ENCODE measurements at regions not wholly inside any gene's neighbourhood (a gene's known extent, or its start where the extent isn't known, plus 50 kb on each side); places are given as distances from the start of the nearest gene placed in this dataset.

DNA sequence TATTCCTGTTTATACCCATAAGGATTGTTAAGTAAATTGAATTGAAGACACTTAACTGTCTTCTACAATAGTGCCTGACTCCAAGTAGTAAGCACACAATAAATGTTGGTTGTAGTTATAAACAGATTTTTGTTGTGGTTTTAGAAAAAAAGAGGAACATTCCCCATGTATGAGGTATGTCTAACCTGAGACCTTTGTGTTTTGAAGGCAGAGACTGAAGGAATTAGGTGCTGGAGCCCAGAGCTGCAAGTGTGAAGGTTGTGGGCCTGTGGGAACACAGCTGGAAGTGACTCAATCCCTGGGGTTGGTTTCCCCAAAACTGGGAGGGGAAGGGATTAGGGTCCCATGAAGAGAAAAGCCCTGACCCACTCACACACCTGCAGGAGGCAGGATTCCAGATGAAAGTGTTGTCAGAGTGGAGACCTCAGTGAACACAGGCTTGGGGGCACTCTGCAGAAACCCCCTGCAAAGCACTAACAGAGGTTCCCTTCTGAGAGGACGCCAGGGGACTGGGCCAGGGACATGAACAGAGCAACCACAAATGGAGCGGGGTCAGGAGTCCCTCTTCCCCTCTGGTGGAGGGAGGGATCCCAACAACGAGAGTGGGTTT is 265.1 kb upstream of the KLF14 start:
- DNase-seq (ENCODE audit: low read depth) = no peak

DNA sequence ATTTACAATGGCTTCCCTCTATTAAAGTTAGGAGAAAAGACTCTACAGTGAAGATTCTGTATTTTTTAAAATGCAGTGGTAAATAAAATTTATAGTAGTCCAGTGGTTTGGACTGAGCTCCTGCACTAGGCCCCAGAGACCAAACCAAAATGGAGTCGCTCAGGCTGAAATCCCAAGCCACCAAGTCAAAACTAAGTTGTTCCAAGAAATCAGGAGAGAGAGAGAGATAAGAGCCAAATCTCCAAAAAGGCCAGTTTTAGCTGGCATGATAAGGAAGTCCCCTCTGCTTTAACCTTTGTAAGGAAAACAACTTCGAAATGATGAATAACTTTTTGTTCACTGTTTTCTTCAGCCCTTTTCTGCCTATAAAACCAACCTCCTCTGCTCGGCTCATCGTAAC is 265.9 kb upstream of the KLF14 start:
- DNase-seq (ENCODE audit: low read depth) = no peak

DNA sequence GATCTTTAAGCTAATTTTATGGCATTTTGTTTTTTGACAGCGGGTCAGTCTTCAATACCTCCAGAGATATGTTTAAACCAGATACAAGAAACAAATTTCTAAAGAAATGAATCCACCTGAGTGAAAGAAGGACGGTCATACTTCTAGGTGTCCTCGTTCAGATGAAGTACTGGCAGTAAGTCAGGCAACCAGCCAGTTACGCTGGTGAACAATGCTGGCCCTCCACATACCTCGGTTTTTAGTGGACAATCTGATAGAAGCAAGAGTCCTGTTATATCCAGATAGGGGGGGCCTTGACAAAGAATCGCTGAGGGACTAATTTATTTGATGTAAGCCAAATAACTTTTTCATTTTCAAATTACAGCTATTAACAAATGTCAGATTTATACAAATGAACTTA is 266.4 kb upstream of the KLF14 start:
- no peak for DNase-seq (ENCODE audit: low read depth)

DNA sequence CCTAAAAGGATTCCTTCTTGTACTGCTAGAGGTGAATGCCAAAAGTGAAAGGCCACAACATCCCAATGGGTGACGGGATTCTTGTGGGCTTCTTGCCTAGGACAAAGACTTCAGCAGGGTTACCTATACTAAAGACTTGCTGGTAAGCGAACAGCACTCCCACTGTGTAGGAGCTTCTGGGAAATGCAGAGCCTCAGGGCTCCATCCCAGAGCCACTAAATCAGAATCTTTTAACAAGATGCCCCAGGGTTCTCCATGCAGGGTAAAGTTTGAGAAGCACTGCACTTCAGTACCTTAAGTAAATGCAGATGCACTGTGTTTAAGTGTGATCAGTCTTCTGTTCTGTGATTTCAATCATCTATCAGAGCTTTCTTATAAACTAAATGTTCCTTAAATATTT is 266.9 kb upstream of the KLF14 start:
- DNase-seq (ENCODE audit: low read depth) = no peak

DNA sequence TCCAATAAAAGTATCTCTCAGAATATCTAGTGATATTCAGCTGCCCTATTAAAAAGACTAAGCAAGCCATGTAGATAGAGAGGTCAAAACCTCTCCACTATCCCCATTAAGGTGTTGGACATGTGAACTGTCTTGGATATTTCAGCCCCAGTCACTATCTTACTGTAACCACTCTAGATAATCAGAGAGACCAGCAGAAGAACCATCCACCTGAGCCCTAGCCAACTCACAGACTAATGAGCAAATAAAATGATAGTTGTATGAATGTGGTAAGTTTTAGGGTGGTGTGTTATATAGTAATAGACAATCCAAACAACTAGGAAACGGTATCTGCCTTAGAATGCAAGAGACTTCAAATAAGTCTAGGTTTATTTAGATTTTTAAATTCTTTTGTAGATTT is 268.6 kb upstream of the KLF14 start:
- DNase-seq (ENCODE audit: low read depth) = no peak

DNA sequence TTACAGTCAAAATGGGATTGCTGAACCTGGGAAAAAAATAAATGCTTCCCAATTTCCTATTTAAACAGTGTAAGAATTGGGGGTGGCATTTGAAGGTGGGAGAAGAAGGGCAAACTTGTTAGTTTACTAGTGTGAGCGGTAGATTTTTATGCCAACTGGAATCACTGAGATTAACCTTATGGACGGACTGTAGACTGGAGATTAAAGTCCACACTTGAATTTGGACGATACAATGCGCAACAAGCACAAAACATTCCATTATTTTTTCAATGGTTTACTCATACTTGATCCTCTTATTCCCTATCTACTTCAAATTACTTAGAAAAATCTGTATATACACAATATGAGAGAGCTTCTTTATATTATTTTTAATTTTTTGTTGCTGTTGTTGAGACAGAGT is 269.6 kb upstream of the KLF14 start:
- no peak for DNase-seq (ENCODE audit: low read depth)

DNA sequence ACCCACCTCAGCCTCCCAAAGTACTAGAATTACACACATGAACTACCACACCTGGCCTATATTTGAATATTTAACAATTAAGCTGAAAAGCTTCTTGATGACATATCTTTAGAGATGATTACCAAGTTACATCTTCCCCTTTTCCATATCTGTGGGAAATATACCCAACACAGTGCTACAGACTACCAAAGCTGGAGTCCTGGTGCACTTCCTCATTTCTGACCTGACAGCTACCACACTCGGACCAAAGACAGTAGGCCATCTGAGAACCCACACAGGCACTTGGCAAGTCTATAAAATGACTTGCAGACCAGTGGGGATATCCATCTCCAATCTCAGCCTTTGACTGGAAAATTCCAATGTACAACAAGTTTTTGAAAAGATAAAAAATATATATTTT is 270.4 kb upstream of the KLF14 start:
- DNase-seq (ENCODE audit: low read depth) = no peak

DNA sequence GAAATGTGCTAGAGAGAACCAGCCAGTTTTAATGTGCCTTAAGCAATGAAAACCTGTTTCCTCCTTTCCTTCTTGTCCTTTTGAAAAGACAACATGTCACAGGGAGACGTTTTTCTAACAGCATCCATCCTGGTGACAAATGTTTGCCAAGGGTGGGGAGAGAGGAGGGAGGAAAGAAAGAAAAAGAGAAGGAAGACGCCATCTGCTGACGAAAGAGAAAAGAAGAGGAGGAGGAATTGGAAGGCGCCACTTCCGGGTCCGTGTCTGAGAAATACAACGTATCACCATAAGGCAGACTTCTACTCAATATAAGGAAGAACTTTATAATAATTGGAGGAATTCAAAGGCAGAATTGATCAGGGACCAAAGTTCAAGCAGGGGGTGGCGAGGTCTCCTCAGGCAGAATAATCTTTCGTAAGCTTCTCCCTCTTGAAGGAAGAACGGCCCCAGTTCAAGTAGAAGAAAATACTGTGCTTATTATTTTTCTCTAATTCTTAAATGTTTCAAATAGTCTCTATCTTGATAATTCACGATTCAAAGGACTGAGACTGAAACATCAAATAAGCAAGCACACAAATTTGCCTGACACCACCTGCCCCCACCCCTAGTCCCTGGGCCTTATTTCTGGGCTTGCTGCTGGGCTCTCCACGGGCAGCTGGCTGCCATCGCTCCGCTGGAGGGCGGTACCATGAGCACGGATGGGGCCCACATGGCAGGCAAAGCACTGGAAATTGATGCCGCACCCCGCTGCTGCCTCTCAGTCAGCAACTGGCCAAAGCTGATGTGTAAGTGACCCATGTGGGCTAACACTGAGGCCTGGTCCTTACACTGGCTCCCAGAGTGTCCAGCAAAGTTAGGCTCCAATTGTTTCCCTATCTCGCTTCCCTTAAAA is 273.7 kb upstream of the KLF14 start:
- DNase-seq (ENCODE audit: low read depth) = peak; percentile 62

DNA sequence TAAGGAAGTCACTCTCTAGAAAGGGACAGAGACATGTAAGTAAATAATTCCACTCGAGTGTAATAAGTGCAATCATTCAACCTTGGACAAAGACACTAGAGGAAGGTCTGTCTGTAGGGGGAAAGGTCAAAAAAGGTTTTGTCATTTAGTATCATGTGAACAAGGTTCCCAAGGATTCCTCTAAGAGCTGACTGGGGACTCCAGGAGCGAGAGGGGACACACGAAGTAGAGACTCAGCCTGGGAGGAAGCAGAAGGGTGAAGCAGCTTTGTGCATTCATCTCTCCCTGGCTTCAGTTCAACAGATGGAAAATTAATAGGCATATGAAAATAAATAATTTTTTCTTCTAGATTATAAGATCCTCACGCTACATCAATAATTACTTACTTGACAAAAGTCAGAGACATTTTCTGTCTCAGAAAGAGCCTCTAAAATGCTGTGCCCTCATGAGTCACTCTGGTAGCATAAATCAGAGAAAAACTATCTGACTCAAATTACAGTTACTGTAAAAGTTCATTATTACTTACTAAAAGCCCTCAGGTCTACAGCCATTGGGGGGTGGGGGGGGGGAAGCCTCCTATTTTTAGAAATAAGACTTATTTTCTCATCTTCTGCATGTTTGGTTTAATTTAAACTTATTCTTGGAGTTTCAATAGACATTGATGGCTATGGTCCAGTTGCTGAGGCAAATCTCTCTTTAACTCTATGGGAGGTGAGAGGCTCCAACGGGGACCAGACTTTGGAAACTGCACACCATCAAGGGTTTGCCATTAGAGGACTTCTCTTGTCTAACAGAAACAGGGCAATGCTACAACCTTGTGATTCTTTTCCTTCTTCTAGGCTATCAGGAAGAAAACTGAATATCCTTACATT is 275.1 kb upstream of the KLF14 start:
- DNase-seq (ENCODE audit: low read depth) = no peak

DNA sequence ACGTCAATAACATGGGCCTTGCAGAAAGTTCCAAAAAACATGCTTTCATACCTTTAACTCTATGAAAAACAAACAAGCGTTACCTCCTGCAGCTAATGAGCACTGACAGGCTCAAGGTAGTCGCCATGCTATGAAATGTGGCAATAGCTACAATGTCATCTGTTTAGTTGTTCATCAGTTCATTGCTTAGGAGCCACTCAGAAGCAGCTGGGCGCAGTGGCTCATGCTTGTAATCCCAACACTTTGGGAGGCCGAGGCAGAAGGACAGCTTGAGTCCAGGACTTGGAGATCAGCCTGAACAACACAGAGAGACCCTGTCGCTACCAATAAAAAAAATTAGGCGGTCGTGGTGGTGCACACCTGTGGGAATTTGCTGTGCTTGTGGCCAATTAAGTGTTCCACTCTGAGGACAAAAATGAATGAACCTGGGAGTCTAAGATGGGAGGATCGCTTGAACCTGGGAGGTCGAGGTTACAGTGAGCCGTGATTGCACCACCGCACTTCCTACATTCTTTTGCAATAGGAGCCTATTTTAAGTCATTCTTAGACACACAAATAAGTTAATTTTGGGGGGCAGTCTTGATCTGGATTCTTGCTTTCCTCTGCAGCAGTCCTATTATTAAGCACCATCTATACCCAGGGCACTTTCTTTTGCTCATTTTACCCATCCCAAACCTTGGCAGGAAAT is 276.2 kb upstream of the KLF14 start:
- DNase-seq (ENCODE audit: low read depth) = no peak

DNA sequence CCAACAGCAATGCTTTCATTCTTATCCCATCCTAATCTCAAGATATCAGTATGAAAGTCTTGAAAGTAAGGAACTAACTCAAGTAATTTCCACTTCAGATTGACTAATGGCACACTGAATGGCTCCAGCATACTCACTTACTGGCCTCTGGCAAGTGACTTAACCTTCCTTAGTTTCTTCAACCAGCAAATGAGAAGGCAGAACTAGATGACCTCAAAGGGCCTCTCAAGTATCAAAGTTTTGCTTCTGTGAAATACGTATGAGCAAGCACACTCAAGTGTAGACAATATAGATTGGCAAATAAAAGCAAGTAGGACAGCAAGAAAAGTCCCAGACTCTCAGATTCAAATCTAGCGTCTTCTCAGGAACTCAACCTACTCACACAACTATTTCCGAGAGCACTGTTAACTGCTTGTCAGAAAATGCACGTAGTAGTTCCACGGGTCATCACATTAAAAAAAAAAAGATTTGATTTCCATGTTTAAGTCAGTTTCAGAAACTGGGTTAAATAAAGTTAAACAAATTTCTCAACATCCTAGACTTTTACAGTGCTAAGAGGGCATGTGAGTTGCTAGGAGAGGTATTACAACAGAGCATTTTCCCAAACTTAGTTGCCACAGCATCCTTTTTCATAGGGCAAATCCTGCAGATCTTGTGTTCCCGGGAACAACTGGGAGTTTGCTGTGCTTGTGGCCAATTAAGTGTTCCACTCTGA is 276.9 kb upstream of the KLF14 start:
- no peak for DNase-seq (ENCODE audit: low read depth)

DNA sequence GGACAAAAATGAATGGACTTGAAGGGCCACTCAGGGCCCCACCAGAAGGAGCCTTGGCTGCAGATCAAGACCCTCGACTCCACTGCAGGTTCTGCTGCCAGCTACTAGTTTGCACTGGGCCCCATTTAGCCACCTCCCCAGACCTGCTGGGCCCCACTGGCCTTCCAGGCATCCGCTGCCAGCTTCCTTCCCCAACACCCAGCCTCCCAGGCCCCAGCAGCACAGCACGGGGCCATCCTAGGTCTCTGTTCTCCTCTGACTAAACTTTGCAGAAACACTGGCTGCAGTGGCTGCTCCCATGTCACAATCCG is 277.4 kb upstream of the KLF14 start:
- DNase-seq (ENCODE audit: low read depth) = no peak

DNA sequence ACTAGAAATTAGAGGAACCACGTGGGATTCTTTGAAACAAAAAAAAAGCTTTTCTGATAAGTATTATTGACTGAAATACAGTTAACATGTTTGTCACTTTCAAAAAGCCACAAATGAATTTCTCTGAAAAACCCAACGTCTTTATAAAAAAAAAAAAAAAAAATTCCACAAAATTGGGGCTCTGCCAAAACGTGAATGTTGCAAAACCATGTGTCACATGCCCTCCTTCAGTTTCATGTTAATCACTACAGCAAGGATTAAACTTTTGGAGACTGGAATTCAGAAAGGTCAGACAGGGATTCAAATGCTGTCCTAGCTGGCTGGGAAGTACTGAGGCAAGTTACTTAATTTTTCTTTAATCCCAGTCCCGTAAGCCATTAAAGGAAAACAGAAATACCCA is 278.0 kb upstream of the KLF14 start:
- DNase-seq (ENCODE audit: low read depth) = no peak

DNA sequence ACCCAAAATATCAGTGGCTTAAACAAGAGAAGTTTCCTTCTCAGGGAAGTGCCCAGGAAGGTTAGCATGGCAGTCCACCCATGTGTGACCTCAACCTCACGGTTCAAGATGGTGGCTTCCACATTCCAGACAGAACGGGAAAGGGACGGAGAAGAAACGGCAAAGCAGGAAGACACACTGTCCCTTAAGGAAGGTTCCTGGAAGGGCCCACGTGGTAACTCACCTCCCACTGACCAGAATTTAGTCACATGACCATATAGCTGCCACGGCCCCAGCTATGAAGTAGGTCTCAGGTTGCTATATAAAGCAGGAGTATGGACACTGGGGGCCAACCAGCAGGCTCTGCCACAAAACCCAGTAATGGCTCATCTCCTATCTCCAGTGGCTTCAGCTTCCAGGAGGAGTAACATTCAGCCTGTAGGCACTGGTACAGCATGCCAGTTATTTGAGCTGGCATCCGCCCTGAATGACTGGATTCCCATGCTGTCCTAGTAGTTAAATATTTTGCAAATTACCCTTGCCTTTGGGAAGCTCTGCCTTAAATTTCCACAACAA is 278.5 kb upstream of the KLF14 start:
- no peak for DNase-seq (ENCODE audit: low read depth)

DNA sequence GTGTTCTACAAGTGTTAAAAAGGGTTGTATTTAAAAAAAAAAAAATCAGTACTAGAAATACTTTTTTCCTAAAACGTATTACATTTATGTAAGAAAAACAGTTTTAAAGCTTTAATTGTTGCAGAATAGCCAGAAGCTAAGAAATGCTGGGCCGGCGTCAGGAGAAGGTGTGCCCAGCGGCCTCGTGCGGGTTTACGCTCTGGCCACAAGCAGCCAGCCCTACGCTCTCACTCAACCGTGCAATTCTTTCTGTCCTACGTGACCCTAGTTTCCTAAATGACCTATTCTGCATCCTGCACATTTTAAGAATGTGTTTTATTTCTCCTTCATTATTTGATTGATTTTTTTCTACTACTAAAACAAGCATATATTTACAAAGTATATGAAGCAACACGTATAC is 279.7 kb upstream of the KLF14 start:
- no peak for DNase-seq (ENCODE audit: low read depth)

DNA sequence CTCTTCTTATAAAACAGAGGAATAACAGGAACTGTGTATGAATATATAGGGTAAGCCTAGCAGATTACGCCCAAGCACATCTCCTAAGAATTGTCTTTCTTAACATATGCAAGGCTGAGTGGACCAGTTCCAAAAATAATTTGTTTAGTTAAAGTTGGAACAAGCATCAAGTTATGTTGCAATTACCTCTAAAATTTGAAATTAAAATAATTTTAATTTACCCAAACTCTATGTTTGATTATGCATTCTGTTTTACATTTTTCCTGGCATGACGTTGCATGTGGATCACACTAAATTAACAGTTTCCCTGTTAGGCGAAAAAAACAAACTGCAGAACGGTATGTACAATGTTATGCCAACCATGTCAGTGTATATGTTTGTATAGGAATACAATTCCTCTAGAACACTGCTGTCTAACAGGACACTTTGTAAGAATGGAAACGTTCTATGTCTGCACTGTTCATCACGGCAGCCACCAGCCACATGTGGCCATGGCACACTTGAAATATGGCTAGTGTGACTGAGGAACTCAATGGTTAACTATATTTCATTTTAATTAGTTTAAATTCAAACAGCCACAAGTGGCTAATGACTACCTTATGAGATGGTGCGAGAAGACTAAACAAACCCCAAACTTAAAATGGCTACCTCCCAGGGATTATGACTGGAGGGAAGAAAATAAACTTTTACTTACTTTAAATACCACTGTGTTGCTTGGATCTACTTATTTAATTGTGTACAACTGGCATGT is 281.1 kb upstream of the KLF14 start:
- no peak for DNase-seq (ENCODE audit: low read depth)

DNA sequence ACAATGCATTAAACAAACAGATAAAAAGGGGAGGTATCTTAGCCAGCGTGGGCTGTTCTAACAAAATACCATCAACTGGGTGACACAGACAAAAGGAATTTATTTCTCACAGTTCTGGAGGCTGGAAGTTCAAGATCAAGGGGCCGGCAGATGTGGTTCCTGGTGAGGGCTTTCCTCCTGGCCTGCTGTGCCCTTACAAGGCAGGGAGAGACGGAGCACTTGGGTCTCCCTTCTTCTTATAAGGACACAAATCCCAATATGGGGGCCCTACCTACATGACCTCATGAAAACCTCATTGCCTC is 281.6 kb upstream of the KLF14 start:
- no peak for DNase-seq (ENCODE audit: low read depth)

DNA sequence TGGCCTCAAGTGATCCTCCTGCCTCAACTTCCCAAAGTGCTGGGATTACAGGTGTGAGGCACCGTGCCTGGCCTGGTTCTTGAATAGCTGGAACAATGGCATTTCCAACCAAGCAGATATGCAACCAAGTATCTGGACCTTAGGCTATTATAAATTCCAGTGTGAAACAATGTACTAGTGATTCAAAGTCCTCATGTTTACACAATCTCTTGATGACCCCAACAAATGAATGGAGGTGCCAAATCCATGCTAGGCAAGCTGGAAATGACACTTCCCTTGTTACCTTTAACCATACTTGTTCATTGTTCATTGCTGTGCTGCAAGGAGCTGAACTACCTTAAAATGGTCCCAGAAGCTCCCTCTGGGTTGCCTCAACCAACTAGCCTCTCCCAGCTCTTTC is 282.2 kb upstream of the KLF14 start:
- no peak for DNase-seq (ENCODE audit: low read depth)

DNA sequence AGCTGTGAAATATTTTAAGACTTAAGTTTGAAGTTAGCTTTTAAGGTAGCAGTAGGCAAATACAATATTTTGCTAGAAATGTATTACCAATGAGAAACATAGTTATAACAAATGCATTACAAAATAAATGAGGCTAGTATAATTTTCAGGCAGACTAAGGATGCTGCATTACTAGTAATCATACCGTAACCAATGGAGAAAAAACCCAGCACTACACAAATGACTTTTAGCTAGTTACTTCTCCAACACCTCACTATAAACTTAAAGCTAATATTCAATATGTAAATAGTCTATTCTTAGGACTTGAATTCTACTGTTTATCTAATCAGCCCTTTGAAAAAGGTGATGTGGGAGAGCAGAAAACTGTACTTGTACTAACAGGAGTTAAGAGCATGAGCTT is 285.3 kb upstream of the KLF14 start:
- DNase-seq (ENCODE audit: low read depth) = no peak

DNA sequence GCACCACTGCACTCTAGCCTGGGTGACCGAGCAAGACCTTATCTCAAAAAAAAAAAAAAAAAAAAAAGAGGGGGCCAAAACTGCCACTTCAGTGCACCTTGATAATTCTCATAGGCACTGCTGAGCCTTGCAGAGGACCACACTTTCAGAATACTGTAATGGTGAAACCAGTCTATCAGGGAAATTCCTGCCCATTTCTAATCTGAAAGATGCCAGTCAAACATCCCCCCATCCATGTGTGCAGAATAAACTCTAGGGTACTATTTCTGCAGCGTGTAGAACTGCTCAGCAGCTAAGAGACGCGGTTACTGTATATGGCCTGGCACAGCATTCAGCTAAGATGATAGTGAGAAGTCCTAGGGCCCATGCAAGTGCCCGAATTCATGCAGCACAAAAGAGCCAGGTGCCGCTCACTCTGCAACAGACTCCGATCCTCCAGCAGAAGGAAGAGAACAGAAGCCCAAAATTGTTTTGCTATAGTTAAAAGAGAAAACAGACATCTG is 286.8 kb upstream of the KLF14 start:
- DNase-seq (ENCODE audit: low read depth) = no peak

DNA sequence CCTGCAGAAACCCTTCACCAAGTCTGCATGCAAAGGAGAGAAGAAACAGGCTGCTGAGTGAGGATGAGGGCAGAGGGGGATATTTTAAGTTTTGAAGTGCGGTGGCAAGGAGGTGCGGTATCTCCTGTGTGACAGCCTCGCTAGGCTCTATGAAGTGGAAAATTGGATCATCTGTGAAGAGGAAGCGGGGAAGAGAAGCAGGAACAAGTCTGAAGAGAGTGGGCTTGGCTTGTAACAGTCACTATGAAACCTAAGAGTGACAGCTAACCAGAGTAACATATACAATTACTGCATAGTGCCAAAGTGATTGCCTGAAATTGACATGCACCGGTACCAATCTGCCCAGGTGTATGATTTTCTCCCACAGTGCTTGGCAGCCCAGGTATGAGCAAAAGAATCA is 287.5 kb upstream of the KLF14 start:
- no peak for DNase-seq (ENCODE audit: low read depth)
